ENCODE measurements at regions not wholly inside any gene's neighbourhood (a gene's known extent, or its start where the extent isn't known, plus 50 kb on each side); places are given as distances from the start of the nearest gene placed in this dataset.

DNA sequence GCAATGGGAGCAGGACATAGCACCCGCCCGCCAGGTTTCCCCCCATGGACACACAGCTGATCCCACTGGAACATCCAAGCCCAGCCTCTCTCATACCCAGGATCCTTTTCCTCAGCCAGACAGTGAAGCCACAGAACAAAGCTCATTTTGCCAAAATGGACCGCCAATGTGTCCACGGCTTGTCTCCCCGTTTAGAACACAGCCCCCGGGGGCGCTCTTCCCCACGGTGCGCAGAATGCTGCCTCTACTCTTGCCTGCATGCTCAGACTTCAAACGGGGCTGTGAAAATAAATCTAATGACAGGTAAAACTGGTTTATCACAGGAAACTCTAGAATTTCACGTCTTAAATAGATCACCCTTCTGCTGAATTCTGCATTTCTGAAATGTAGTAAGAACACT is 548.5 kb upstream of the ID2 start (continued):
- TF ChIP-seq, protein P1, sequence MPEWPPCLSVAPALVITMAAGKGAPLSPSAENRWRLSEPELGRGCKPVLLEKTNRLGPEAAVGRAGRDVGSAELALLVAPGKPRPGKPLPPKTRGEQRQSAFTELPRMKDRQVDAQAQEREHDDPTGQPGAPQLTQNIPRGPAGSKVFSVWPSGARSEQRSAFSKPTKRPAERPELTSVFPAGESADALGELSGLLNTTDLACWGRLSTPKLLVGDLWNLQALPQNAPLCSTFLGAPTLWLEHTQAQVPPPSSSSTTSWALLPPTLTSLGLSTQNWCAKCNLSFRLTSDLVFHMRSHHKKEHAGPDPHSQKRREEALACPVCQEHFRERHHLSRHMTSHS (tag by site-specific recombination; IDR thresholded peaks at IDR 0.05), result no peak
- no peak for TF ChIP-seq ZNF645 (tag by site-specific recombination; IDR thresholded peaks at IDR 0.05)

GRCh38 chr2:8133913-8134472 is 547.9 kb upstream of the ID2 start:
- ChIA-PET POLR2A (interaction anchor here (1.4 kb wide), 1 partner anchor 548 kb away, joined by 3 read pairs; the partner anchor contains the start of gene ID2), CTCF (no interaction called here)
- no peaks in the 10 kb centered on the region for H3K36me3 ChIP-seq (ENCODE audit: control insufficient read depth in 2 of 2, insufficient read depth in 1 of 2, low read length in 2 of 2)
- no peaks in the 10 kb centered on the region for H3K9me3 ChIP-seq (ENCODE audit: control insufficient read depth, insufficient read depth, low read depth, low read length)
- H3K4me3 ChIP-seq (ENCODE audit: low read depth, low read length), result no peak overlapping the region
- TF ChIP-seq, protein P2, sequence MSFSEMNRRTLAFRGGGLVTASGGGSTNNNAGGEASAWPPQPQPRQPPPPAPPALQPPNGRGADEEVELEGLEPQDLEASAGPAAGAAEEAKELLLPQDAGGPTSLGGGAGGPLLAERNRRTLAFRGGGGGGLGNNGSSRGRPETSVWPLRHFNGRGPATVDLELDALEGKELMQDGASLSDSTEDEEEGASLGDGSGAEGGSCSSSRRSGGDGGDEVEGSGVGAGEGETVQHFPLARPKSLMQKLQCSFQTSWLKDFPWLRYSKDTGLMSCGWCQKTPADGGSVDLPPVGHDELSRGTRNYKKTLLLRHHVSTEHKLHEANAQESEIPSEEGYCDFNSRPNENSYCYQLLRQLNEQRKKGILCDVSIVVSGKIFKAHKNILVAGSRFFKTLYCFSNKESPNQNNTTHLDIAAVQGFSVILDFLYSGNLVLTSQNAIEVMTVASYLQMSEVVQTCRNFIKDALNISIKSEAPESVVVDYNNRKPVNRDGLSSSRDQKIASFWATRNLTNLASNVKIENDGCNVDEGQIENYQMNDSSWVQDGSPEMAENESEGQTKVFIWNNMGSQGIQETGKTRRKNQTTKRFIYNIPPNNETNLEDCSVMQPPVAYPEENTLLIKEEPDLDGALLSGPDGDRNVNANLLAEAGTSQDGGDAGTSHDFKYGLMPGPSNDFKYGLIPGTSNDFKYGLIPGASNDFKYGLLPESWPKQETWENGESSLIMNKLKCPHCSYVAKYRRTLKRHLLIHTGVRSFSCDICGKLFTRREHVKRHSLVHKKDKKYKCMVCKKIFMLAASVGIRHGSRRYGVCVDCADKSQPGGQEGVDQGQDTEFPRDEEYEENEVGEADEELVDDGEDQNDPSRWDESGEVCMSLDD (tag by site-specific recombination; IDR thresholded peaks at IDR 0.05), result no peak
- no peak for TF ChIP-seq BCL11A (tag by site-specific recombination; IDR thresholded peaks at IDR 0.05; ENCODE audit: low read depth)
- TF ChIP-seq ZNF830 (tag by site-specific recombination; IDR thresholded peaks at IDR 0.05; ENCODE audit: low read depth), result no peak
- TF ChIP-seq ZNF501 (tag by site-specific recombination; IDR thresholded peaks at IDR 0.05), result no peak
- TF ChIP-seq ZNF658 (tag by site-specific recombination; IDR thresholded peaks at IDR 0.05), result no peak
- TF ChIP-seq ZNF121 (tag by site-specific recombination; IDR thresholded peaks at IDR 0.05), result no peak
- TF ChIP-seq ZBTB20 (tag by site-specific recombination; IDR thresholded peaks at IDR 0.05), result no peak
- TF ChIP-seq ZNF645 (tag by site-specific recombination; IDR thresholded peaks at IDR 0.05), result no peak
- no peak for TF ChIP-seq MYNN (tag by site-specific recombination; IDR thresholded peaks at IDR 0.05; ENCODE audit: borderline replicate concordance)
- H3K27ac ChIP-seq (ENCODE audit: extremely low read depth, low read depth, low read length), result no peak overlapping the region
- H3K4me1 ChIP-seq (ENCODE audit: control insufficient read depth, insufficient read depth, low read length), result no peaks in the 10 kb centered on the region

- Histone ChIP-seq H3K4me1 (ENCODE audit: control insufficient read depth, insufficient read depth, low read length) (no peaks in the 10 kb centered on the region), H3K36me3 (ENCODE audit: control insufficient read depth in 2 of 2, insufficient read depth in 1 of 2, low read length in 2 of 2) (no peaks in the 10 kb centered on the region), H3K9me3 (ENCODE audit: control insufficient read depth, insufficient read depth, low read depth, low read length) (no peaks in the 10 kb centered on the region), H3K4me3 (ENCODE audit: low read depth, low read length) (no peak overlapping the region), H3K27ac (ENCODE audit: extremely low read depth, low read depth, low read length) (no peak overlapping the region)
- TF ChIP-seq ZNF221 (tag by site-specific recombination; IDR thresholded peaks at IDR 0.05; ENCODE audit: borderline replicate concordance) (no peak), ELK4 (IDR thresholded peaks at IDR 0.05; ENCODE audit: borderline replicate concordance, low read depth, low read length) (no peak), MZF1 (tag by site-specific recombination; IDR thresholded peaks at IDR 0.05; ENCODE audit: borderline replicate concordance) (no peak), ZNF302 (tag by site-specific recombination; IDR thresholded peaks at IDR 0.05; ENCODE audit: low read depth) (no peak), ZNF433 (tag by site-specific recombination; IDR thresholded peaks at IDR 0.05; ENCODE audit: low read depth) (no peak), ZNF211 (tag by site-specific recombination; IDR thresholded peaks at IDR 0.05; ENCODE audit: low read depth) (no peak), GLIS1 (tag by site-specific recombination; IDR thresholded peaks at IDR 0.05) (no peak), ZNF645 (tag by site-specific recombination; IDR thresholded peaks at IDR 0.05) (no peak), MEIS1 (CRISPR knock-in tag; IDR thresholded peaks at IDR 0.05; ENCODE audit: borderline replicate concordance) (no peak)
- POLR2A ChIA-PET, result no interaction called here
- CTCF ChIA-PET, result no interaction called here
Observed at GRCh38 chr2:8134473-8134932, 547.4 kb upstream of the ID2 start.
